AG04450 (cell line): ENCODE measurements at regions not wholly inside any gene's neighbourhood (a gene's known extent, or its start where the extent isn't known, plus 50 kb on each side); places are given as distances from the start of the nearest gene placed in this dataset.
"Not testable (repeated sequence)": the region's sequence is repeated elsewhere in the genome, so short reads cannot be mapped to it uniquely, and the experiment has no call there.

Source experiments
- CTCF ChIA-PET: fragments of 300-600, 350-600 bp; formaldehyde crosslinking; extraction: SDS; loops from one replicate; lab custom pipeline; 2022; ENCODE audit warnings: antibody characterized with exemption, inconsistent platforms; lab: Charles Lee
- POLR2A ChIA-PET: fragments of 350-600 bp; formaldehyde crosslinking; extraction: SDS; loops from one replicate; lab custom pipeline; 2021; ENCODE audit warnings: antibody characterized with exemption, inconsistent platforms; lab: Yijun Ruan, JAX
- DNase-seq: peaks from one replicate; pipeline ENCODE4 v3.0.0-alpha.2; 2011; ENCODE audit warnings: low read depth, low spot score
- H3K27ac ChIP-seq: one replicate; pipeline ENCODE4 v1.5.1; 2012; ENCODE audit warnings: low read depth, low read length, control low read depth
- H3K27me3 ChIP-seq: one replicate; pipeline ENCODE4 v1.6.0; 2012; ENCODE audit warnings: low read length; ENCODE audit not compliant: control insufficient read depth, insufficient read depth
- H3K4me3 ChIP-seq: 2 replicates; pipeline ENCODE4 v1.5.1; 2011; ENCODE audit warnings: mild to moderate bottlenecking, low read depth, low read length, control low read depth
- H3K9me3 ChIP-seq: 2 replicates; pipeline ENCODE4 v1.5.1; 2012; ENCODE audit warnings: low read length; ENCODE audit not compliant: control insufficient read depth, insufficient read depth
- CTCF ChIP-seq: IDR thresholded peaks from 2 replicates; pipeline ENCODE4 v1.5.1; 2011; ENCODE audit warnings: low read depth, low read length, control low read depth, inconsistent platforms

DNA sequence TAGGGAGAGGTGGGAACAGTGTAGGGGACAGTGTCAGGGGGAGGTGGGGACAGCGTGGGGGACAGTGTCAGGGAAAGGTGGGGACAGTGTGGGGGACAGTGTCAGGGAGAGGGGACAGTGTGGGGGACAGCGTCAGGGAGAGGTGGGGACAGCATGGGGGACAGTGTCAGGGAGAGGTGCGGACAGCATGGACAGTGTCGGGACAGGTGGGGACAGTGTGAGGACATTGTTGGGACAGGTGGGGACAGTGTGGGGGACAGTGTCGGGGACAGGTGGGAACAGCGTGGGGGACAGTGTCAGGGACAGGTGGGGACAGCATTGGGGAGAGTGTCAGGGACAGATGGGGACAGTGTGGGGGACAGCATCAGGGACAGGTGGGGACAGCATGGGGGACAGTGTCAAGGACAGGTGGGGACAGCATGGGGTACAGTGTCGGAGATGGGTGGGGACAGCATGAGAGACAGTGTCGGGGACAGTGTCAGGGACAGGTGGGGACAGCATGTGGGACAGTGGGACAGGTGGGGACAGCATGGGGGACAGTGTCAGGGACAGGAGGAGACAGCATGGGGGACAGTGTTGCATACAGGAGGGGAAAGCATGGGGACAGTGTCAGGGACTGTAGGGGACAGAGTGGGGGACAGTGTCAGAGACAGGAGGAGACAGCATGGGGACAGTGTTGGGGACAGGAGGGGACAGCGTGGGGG lies 139.0 kb downstream of the TMEM121 start:
- Histone ChIP-seq H3K9me3 (peaks cover 89% of the 10 kb centered on the region), H3K27ac (no peak overlapping the region), H3K4me3 (no peak overlapping the region), H3K27me3 (no peaks in the 10 kb centered on the region)
- no peak for TF ChIP-seq CTCF
- no peak for DNase-seq
- ChIA-PET POLR2A (no interaction called here), CTCF (no interaction called here)

- Histone ChIP-seq H3K4me3 (no peak overlapping the region), H3K27ac (no peak overlapping the region), H3K27me3 (no peaks in the 10 kb centered on the region), H3K9me3 (peaks cover 88% of the 10 kb centered on the region)
- POLR2A ChIA-PET: no interaction called here
- no peak for TF ChIP-seq CTCF
- CTCF ChIA-PET: no interaction called here
- DNase-seq: no peak
Measured at GRCh38 chr14:105665951-105666277, 139.5 kb downstream of the TMEM121 start.

DNA sequence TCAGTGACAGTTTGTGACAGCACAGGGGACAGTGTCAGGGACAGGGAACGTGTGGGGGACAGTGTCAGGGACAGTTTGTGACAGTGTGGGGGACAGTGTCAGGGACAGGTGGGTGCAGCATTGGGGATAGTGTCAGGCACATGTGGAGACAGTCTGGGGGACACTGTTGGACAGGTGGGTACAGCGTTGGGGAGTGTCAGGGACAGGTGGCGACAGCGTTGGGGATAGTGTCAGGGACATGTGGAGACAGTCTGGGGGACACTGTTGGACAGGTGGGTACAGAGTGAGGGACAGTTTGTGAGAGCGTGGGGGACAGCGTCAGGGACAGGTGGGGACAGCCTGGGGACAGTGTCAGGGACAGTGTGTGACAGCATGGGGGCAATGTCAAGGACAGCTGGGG lies 140.0 kb downstream of the TMEM121 start:
- no peak for DNase-seq
- H3K27me3 ChIP-seq: no peaks in the 10 kb centered on the region
- H3K9me3 ChIP-seq: peaks cover 86% of the 10 kb centered on the region
- H3K27ac ChIP-seq: no peak overlapping the region
- ChIA-PET CTCF (no interaction called here), POLR2A (no interaction called here)
- no peak for TF ChIP-seq CTCF
- H3K4me3 ChIP-seq: no peak overlapping the region

GRCh38 chr14:105666991-105667662 lies 140.7 kb downstream of the TMEM121 start:
- DNase-seq, POLR2A ChIA-PET, H3K4me3 ChIP-seq, H3K27ac ChIP-seq, H3K27me3 ChIP-seq, CTCF ChIA-PET: not testable (repeated sequence)
- H3K9me3 ChIP-seq: peaks cover 83% of the 10 kb centered on the region

DNA sequence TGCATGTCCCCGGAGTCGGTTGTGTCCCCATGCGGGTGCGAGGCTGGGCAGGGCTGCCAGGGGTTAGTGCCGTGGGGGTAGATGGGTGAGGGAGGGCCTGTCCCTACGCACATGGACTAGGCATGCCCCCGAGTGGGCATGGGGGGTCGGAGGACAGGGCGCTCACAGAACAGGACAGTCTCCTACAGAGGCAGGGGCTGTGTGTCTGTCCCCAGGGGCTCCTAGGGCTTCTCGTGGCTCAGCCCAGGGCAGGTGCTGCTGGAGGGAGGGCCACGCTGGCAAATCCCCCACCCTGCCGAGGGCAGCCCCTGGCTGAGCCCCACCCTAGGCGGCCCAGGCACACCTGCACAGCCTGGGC lies 141.3 kb downstream of the TMEM121 start:
- POLR2A ChIA-PET, DNase-seq: not testable (repeated sequence)

GRCh38 chr14:105668021-105668420 lies 141.6 kb downstream of the TMEM121 start:
- CTCF ChIA-PET, POLR2A ChIA-PET, H3K4me3 ChIP-seq, H3K27ac ChIP-seq, H3K27me3 ChIP-seq, DNase-seq: not testable (repeated sequence)
- peaks cover 82% of the 10 kb centered on the region for H3K9me3 ChIP-seq

More for the DNA sequence above, 141.3 kb downstream of the TMEM121 start:
- H3K27me3 ChIP-seq, CTCF ChIA-PET, H3K4me3 ChIP-seq, H3K27ac ChIP-seq: not testable (repeated sequence)
- peaks cover 82% of the 10 kb centered on the region for H3K9me3 ChIP-seq

DNA sequence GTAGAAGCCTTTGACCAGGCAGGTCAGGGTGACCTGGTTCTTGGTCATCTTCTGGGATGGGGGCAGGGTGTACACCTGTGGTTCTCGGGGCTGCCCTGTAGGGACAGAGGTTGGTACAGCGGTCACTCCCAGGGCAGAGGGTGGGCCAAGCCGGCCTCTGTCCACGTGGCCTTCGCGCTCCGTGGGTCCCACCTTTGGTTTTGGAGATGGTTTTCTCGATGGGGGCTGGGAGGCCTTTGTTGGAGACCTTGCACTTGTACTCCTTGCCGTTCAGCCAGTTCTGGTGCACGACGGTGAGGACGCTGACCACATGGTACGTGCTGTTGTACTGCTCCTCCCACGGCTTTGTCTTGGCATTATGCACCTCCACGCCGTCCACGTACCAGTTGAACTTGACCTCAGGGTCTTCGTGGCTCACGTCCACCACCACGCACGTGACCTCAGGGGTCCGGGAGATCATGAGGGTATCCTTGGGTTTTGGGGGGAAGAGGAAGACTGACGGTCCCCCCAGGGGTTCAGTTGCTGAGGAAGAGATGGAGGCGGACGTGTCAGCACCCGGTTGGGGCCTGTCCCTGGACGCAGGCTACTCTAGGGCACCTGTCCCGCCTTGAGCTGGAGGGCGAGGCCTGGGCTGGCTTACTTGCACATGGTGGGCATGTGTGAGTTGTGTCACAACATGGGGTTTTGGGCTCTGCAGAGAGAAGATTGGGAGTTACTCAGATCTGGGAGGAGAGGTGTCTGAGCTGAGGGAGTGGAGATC lies 142.3 kb downstream of the TMEM121 start:
- POLR2A ChIA-PET, CTCF ChIA-PET, DNase-seq, H3K27me3 ChIP-seq, H3K27ac ChIP-seq, H3K4me3 ChIP-seq: not testable (repeated sequence)
- peaks cover 79% of the 10 kb centered on the region for H3K9me3 ChIP-seq

GRCh38 chr14:105669231-105669610 lies 142.8 kb downstream of the TMEM121 start:
- CTCF ChIA-PET, H3K27me3 ChIP-seq, POLR2A ChIA-PET, H3K27ac ChIP-seq, H3K4me3 ChIP-seq, DNase-seq: not testable (repeated sequence)
- H3K9me3 ChIP-seq: peaks cover 73% of the 10 kb centered on the region

- POLR2A ChIA-PET: not testable (repeated sequence)
- H3K9me3 ChIP-seq: peaks cover 69% of the 10 kb centered on the region
Measured at GRCh38 chr14:105669646-105670045, 143.3 kb downstream of the TMEM121 start.

More at GRCh38 chr14:105669646-105670045, 143.3 kb downstream of the TMEM121 start:
- H3K27ac ChIP-seq, CTCF ChIA-PET, H3K27me3 ChIP-seq, DNase-seq, H3K4me3 ChIP-seq: not testable (repeated sequence)
